ENCODE measurements at regions not wholly inside any gene's neighbourhood (a gene's known extent, or its start where the extent isn't known, plus 50 kb on each side); places are given as distances from the start of the nearest gene placed in this dataset.

GRCh38 chr6:120103618-120104017, 754.1 kb upstream of the MAN1A1 start:
- no peak for TF ChIP-seq CTCF (optimal IDR thresholded peaks at IDR 0.05 in 1 of 3, IDR thresholded peaks at IDR 0.05 in 1 of 3, conservative IDR thresholded peaks at IDR 0.05 in 1 of 3; ENCODE audit: extremely low read depth in 1 of 3, insufficient read depth in 2 of 3, low read length in 3 of 3)
- TF ChIP-seq EZH2 (IDR thresholded peaks at IDR 0.05; ENCODE audit: low read length): no peak

All from keratinocyte (primary cell).